HG02642 (cell line): ENCODE measurements at regions not wholly inside any gene's neighbourhood (a gene's known extent, or its start where the extent isn't known, plus 50 kb on each side); places are given as distances from the start of the nearest gene placed in this dataset.
A peak's percentile ranks its signal among the peaks of the same experiment; 100 is the strongest.
"Not testable (repeated sequence)": the region's sequence is repeated elsewhere in the genome, so short reads cannot be mapped to it uniquely, and the experiment has no call there.

Experiments used
- ATAC-seq: cut with Tn5 transposase; IDR thresholded peaks from one replicate; pipeline ENCODE4 v1.9.1; 2021; ENCODE audit warnings: mild to moderate bottlenecking; ENCODE audit not compliant: unreplicated experiment, poor library complexity

GRCh38 chrY:19644889-19645638 lies 99.5 kb downstream of the KDM5D start:
- ATAC-seq: no peak

GRCh38 chrY:19637651-19638347 lies 106.7 kb downstream of the KDM5D start:
- peak; percentile 75 for ATAC-seq

GRCh38 chrY:19628926-19629325 lies 115.6 kb downstream of the KDM5D start:
- no peak for ATAC-seq

GRCh38 chrY:19622392-19622791 lies 122.1 kb downstream of the KDM5D start:
- ATAC-seq: no peak

- no peak for ATAC-seq
Observed at GRCh38 chrY:19621756-19622155, 122.8 kb downstream of the KDM5D start.

GRCh38 chrY:19601113-19601512 lies 143.4 kb downstream of the KDM5D start:
- no peak for ATAC-seq

GRCh38 chrY:19600711-19601110 lies 143.8 kb downstream of the KDM5D start:
- peak; percentile 50 for ATAC-seq

- no peak for ATAC-seq
Observed at GRCh38 chrY:19590235-19590634, 154.3 kb downstream of the KDM5D start.

- ATAC-seq: no peak
Observed at GRCh38 chrY:19589664-19590063, 154.9 kb downstream of the KDM5D start.

GRCh38 chrY:19587311-19587710 lies 157.2 kb downstream of the KDM5D start:
- ATAC-seq: no peak

- not testable (repeated sequence) for ATAC-seq
Observed at GRCh38 chrY:19580990-19581389, 163.5 kb downstream of the KDM5D start.

GRCh38 chrY:19578281-19578874 lies 166.1 kb downstream of the KDM5D start:
- no peak for ATAC-seq

- ATAC-seq: no peak
Observed at GRCh38 chrY:19577250-19577649, 167.3 kb downstream of the KDM5D start.

- peak; percentile 43 for ATAC-seq
Observed at GRCh38 chrY:19574939-19575338, 169.6 kb downstream of the KDM5D start.

GRCh38 chrY:19573646-19574045 lies 170.9 kb downstream of the KDM5D start:
- ATAC-seq: no peak

- peak; percentile 40 for ATAC-seq
Observed at GRCh38 chrY:19570999-19571398, 173.5 kb downstream of the KDM5D start.

- no peak for ATAC-seq
Observed at GRCh38 chrY:19567943-19568342, 176.6 kb downstream of the KDM5D start.

GRCh38 chrY:19567051-19567921 lies 177.2 kb downstream of the KDM5D start:
- peak; percentile 81 for ATAC-seq

- ATAC-seq: no peak
Observed at GRCh38 chrY:19559161-19559560, 185.4 kb downstream of the KDM5D start.

- ATAC-seq: no peak
Observed at GRCh38 chrY:19549671-19550466, 194.7 kb downstream of the KDM5D start.
